ENCODE measurements at regions not wholly inside any gene's neighbourhood (a gene's known extent, or its start where the extent isn't known, plus 50 kb on each side); places are given as distances from the start of the nearest gene placed in this dataset.

DNA sequence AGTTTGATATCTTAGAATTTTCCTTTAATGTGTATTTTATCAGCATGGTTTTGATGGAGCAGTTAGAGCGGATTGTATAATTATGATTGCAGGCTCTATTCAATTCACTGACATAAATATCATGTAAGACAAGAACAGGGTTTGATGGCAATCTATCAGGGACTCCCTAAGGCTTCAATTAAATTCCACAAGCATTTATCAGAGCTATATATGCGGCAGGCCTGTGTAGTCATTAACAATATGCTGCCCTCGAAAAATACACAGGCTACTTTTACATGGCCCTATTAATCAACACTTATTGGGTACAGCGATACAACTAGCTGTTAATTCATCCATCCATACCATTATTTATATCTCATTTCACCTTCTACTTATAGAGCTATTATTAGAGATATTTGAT, 358.1 kb upstream of the TPK1 start:
- TF ChIP-seq, protein P1, sequence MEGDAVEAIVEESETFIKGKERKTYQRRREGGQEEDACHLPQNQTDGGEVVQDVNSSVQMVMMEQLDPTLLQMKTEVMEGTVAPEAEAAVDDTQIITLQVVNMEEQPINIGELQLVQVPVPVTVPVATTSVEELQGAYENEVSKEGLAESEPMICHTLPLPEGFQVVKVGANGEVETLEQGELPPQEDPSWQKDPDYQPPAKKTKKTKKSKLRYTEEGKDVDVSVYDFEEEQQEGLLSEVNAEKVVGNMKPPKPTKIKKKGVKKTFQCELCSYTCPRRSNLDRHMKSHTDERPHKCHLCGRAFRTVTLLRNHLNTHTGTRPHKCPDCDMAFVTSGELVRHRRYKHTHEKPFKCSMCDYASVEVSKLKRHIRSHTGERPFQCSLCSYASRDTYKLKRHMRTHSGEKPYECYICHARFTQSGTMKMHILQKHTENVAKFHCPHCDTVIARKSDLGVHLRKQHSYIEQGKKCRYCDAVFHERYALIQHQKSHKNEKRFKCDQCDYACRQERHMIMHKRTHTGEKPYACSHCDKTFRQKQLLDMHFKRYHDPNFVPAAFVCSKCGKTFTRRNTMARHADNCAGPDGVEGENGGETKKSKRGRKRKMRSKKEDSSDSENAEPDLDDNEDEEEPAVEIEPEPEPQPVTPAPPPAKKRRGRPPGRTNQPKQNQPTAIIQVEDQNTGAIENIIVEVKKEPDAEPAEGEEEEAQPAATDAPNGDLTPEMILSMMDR (IDR thresholded peaks at IDR 0.05): no peak
- TF ChIP-seq POLR2A (IDR thresholded peaks at IDR 0.05): no peak

All from right lobe of liver (tissue), 4 donors.